DMS153 treated with DMSO at 0.1 percent for 48 hours (cell line): ENCODE measurements at regions not wholly inside any gene's neighbourhood (a gene's known extent, or its start where the extent isn't known, plus 50 kb on each side); places are given as distances from the start of the nearest gene placed in this dataset.

Experiments
- DNase-seq: peaks from one replicate; lab custom pipeline; 2025; ENCODE audit not compliant: unreplicated experiment; lab: John Stamatoyannopoulos, UW

DNA sequence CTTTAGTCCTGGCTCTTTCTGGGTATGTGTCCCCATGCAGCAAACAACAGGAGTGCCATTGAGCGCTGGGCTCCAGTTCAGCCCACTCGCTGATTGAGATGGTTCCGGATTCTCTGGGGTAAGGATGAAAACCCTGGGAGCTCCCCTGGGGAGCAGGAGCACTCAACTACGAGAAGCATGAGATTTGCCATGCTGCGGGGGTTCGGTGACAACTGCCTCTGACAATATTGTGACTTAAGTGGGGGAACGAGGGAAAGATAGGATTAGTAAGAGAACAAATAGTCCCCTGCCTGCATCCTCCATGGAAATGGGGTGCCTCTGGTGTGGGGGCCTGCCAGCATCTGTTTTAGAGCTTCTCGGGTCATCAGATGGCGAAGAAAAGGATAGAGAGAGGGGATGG, 123.6 kb upstream of the IPO9 start:
- no peak for DNase-seq

GRCh38 chr1:201706109-201706508, 122.8 kb upstream of the IPO9 start:
- DNase-seq = no peak

DNA sequence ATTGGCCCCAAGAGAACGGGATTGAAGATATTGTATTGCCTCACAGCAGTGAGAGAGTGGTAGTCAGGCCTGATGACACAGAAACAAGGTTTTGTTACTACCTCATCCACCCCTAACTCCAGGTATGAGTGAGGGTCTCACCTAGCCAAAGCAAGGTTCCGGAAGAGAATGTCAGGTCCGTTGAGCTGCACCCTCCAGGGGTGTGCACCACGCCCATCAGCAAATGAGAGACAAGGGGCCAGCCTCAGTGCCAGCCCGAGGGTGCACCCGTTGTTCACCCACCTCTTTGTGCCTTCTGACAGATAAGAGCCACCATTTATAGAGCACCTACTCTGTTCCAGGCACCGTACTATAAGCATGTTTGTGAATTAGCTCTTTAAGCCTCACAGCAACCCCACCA, 121.9 kb upstream of the IPO9 start:
- DNase-seq = no peak

GRCh38 chr1:201707656-201708055, 121.3 kb upstream of the IPO9 start:
- DNase-seq = no peak

DNA sequence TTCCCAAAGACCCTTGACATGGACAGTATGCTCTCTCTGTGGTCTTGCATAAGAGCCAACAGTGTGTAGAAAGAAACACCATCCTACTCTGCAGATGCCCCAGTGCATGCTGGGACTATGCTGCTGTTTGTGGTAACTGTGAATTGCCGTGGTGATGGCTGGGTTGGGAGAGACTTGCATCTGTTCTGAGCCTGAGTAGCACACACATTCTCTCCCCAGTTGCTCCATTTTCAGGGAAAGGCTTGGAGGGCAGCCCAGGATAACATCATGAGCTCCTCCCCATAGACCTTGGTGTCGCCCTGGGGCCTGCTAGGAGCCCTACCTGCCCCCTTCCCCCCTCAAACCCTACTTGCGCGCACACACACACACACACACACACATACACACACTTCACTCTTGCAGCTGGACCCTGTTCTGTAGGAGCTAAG, 120.9 kb upstream of the IPO9 start:
- DNase-seq = no peak

GRCh38 chr1:201708691-201709090, 120.3 kb upstream of the IPO9 start:
- DNase-seq = no peak

GRCh38 chr1:201709564-201710295, 119.2 kb upstream of the IPO9 start:
- DNase-seq = peak; percentile 54

DNA sequence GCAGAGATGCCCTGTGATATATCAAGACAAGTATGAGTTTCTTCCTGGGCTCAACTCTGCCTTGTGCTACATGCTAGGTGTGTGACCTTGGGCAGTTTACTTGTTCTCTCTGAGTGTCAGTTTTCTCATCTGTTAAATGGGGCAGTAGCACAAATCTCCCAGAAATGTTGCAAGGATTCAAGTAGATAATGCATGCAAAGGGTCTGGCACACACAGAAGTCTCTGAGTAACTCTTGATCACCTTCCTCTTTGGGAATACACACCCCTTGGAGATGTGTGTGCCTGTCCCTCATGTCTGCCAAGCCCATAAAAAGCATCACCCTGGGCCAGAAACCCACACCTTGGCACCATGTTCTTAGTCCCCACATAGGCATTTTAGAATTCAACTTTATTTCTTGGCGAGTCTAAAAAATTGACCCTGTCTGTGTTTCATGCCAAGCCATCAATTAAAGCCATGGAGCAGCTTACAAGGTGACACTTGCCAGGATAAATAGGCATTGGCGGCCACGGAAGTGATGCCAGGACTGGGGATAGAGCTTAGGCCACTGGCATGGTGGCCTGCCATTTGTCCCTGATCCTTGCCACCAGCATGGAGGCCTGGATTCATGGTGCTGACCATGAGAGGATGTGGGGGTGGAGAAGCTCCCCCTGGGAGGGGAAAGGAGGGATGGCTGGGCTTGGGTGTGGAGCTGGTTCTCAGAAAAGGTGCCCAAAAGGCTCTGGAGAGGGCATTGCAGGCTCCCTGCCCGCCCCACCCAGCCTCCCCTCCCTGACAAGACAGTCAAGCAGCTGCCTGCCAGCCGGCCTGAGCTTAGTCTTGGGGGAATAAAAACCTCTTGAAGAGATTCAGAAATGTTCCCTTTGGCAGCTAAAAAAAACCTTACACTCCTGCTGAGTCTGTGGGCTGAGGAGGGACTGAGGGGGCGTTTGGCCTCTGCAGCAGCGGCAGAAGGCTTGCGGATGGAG, 118.0 kb upstream of the IPO9 start:
- DNase-seq = no peak

DNA sequence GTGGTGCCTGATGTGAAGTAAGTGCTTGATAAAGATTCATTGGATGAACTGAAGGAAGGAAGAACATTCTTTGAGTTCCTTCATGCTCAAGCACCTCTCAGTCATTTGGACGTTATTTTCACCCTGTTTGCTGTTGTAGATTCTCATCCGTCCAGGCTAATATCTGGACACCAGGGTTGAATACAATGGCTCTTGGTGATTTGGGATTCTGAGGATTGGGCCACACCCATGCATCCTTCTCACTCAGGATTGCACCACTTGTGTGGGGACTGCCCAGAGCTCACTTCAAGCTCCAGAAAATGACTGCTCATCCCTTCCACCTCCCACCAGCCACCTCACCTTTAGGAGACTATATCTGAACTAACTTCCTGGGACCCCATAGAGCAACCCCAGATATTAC, 117.1 kb upstream of the IPO9 start:
- DNase-seq = no peak

DNA sequence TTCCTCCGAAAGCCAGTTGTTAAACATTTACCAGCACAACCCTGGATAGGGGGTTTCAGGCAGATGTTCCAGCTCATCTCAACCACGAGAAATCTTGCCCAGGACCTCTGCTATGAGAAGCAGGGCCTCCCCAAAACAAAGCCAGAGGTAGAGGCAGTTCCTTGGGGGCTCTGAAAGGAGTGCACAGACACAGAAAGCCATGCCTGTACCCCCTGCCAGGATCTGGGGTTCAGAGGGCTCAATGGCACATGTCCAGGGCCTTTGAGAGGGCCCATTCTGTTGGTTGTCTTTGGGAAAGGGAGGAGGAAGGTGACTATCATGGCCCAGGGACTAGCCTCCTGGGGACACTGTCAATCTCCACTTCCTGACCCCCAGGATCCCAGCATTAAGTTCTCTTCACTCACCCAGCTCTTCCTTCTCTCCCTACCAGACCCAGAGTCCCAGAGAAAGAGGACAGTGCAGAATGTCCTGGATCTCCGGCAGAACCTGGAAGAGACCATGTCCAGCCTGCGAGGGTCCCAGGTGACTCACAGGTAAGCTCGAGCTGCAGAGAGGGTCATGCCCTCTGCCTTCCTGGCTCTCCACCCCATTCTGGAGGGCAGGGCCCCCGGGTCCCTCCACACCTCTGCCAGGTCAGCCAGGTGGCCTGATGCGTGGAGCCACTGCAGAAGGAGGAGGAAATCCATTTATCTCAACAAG, 116.4 kb upstream of the IPO9 start:
- DNase-seq = no peak

- DNase-seq = no peak
Observed at GRCh38 chr1:201713086-201713810, 115.7 kb upstream of the IPO9 start.

GRCh38 chr1:201714542-201715329, 114.2 kb upstream of the IPO9 start:
- no peak for DNase-seq

DNA sequence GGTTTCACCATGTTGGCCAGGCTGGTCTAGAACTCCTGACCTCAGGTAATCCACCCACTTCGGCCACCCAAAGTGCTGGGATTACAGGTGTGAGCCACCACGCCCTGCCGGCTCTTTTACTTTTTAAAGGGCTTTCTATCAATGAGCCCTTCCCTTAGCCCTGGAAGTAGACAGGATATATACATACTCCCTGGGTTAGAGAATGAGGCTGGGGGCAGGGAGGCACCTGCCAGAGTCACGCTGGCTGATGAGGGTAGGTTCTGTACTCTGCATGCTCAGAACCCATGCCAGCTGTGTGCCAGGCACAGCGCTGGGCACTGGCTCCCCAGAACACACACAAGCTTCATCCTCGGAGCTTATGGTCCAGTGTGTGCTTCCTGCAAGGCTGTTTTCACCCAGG, 113.6 kb upstream of the IPO9 start:
- no peak for DNase-seq

- no peak for DNase-seq
Observed at GRCh38 chr1:201715801-201716741, 112.9 kb upstream of the IPO9 start.

DNA sequence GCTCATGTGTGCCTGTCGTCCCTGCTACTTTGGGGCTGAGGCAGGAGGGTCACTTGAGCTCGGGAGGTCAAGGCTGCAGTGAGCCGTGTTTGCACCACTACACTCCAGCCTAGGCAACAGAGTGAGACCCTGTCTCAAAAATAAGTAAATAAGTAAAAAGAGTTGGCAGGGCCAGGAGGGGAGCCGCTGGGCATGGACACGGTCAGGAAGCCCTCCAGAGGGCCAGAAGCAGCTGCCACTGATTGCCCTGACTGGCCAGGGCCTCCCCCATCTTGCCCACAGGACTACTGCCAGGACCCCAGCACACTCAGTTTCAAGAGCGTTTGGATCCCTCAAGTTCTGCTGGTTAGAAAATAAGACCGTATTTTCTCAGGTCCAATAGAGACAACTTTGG, 112.2 kb upstream of the IPO9 start:
- DNase-seq = no peak

GRCh38 chr1:201717286-201717685, 111.7 kb upstream of the IPO9 start:
- no peak for DNase-seq

- DNase-seq = no peak
Observed at GRCh38 chr1:201718346-201719202, 110.4 kb upstream of the IPO9 start.
